H1 (cell line): ENCODE measurements at regions not wholly inside any gene's neighbourhood (a gene's known extent, or its start where the extent isn't known, plus 50 kb on each side); places are given as distances from the start of the nearest gene placed in this dataset.

Experiments used
- KDM5A ChIP-seq: fragments of 200-600 bp; IDR thresholded peaks from 2 replicates; pipeline ENCODE4 v1.7.1; 2012; ENCODE audit warnings: mild to moderate bottlenecking, low read length, inconsistent platforms, mixed read lengths

DNA sequence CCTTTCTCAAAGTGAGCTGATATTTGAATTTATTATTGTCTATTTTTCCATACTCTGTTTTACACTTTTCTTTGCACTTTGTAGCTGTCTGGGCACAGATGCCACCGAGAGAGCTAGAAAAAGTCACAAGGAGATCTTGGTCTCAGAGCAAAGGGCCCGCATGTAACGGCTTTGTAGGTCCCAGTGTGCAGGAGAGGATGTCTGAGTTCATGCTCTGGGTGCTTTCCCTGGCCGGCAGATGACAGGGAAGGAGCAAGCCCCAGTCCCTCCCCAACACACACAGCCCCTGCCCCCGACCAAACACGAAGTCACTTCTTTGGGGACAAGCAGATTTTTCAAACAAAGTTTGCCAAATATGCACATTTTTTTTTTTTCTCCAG, 55.8 kb downstream of the SMIM38 start (continued):
- no peak for TF ChIP-seq KDM5A
